IPS-20b (cell line): ENCODE measurements at regions not wholly inside any gene's neighbourhood (a gene's known extent, or its start where the extent isn't known, plus 50 kb on each side); places are given as distances from the start of the nearest gene placed in this dataset.

Experiments
- H3K27ac ChIP-seq: one replicate; pipeline ENCODE4 v1.5.1; 2013; ENCODE audit warnings: low read length
- H3K27me3 ChIP-seq: 2 replicates; pipeline ENCODE4 v1.6.1; 2013; ENCODE audit warnings: mild to moderate bottlenecking, low read length, inconsistent platforms; ENCODE audit not compliant: insufficient read depth
- H3K36me3 ChIP-seq: 2 replicates; pipeline ENCODE4 v1.6.1; 2013; ENCODE audit warnings: low read depth, mild to moderate bottlenecking, inconsistent platforms, low read length, moderate library complexity; ENCODE audit not compliant: insufficient read depth
- H3K4me1 ChIP-seq: 2 replicates; pipeline ENCODE4 v1.6.1; 2013; ENCODE audit warnings: mild to moderate bottlenecking, control low read depth, inconsistent platforms, low read length, moderate library complexity; ENCODE audit not compliant: insufficient read depth
- H3K4me3 ChIP-seq: 2 replicates; pipeline ENCODE4 v1.5.1; 2013; ENCODE audit warnings: mild to moderate bottlenecking, low read length, inconsistent platforms
- H3K9ac ChIP-seq: 2 replicates; pipeline ENCODE4 v1.6.1; 2013; ENCODE audit warnings: low read depth, mild to moderate bottlenecking, inconsistent platforms, low read length, moderate library complexity
- H3K9me3 ChIP-seq: 2 replicates; pipeline ENCODE4 v1.6.1; 2013; ENCODE audit warnings: mild to moderate bottlenecking, low read depth, low read length, inconsistent platforms; ENCODE audit not compliant: insufficient read depth

DNA sequence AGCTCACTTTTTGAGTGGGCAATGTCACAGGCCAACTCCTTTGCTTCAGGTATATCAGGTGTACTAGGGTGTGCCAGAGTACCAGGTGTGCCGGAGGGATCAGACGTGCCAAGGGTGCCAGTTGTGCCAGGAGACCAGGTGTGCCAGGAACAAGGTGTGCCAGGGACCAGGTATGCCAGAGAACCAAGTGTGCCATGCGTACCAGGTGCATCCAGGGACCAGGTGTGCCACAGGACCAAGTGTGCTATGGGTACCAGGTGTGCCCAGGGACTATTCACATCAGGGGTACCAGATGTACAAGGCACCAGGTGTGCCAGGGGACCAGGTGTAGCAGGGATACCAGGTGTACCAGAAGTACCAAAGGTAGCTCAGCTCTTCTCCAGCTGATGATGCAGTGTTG is 174.7 kb upstream of the S1PR3 start:
- Histone ChIP-seq H3K9ac (no peak overlapping the region), H3K27me3 (no peaks in the 10 kb centered on the region), H3K4me1 (peaks cover 14% of the 10 kb centered on the region; the same call in 1 of the 2 replicates), H3K36me3 (no peaks in the 10 kb centered on the region), H3K27ac (no peak overlapping the region), H3K4me3 (no peak overlapping the region), H3K9me3 (no peaks in the 10 kb centered on the region)

DNA sequence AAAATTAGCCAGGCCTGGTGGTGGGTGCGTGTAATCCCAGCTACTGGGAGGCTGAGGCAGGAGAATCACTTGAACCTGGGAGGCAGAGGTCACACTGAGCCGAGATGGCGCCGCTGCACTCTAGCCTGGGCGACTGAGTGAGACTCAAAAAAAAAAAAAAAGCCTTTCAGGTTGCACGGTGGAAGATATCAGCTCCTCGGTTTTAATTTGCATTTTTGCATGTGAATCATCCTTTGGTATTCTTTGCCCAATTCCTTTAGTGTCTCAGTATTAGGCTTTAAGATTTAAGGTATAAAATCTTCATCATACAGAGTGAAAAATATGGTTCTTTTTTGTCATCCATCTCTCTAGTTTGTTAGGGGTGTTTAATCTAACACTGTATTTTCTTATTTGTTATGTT is 173.6 kb upstream of the S1PR3 start:
- no peaks in the 10 kb centered on the region for H3K9me3 ChIP-seq
- H3K27me3 ChIP-seq, result no peaks in the 10 kb centered on the region
- H3K9ac ChIP-seq, result no peak overlapping the region
- no peak overlapping the region for H3K27ac ChIP-seq
- peaks cover 14% of the 10 kb centered on the region; the same call in 1 of the 2 replicates for H3K4me1 ChIP-seq
- no peak overlapping the region for H3K4me3 ChIP-seq
- no peaks in the 10 kb centered on the region for H3K36me3 ChIP-seq

DNA sequence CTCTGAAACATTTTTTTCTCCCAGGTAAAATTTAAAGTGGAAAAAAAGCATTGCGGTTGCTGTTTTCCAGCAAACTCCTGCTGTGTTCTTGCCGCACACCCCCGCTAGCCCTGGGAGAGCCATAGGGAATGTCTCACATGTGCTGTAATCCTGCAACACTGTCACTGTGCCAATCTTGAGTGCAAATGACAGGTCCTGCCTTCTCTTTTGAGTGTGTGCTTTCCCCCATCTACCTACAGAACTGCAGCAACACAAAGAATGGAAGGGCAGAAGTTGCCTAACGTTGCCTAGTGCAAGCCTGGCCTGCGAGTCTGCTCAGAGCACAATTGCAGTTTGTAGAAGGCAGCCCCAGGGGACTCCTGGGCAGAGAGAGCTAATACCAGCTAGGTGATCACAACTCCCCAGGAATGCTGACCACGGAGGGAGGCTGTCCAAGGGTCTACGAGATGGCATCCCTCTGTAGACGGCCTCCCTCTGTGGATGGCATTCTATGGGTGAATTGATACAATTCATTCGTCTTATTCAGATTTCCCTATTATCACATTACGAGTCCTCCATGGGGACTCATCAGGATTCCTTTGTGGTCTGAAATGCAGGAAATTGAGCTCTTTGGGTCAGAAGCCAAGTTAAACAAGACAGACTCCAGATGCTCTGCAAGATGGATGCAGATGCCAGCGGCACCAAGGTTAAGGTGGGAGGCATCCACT is 172.6 kb upstream of the S1PR3 start:
- no peak overlapping the region for H3K27ac ChIP-seq
- H3K27me3 ChIP-seq, result no peaks in the 10 kb centered on the region
- H3K4me3 ChIP-seq, result peak overlapping the region; percentile 12; the same call in 1 of the 2 replicates
- no peaks in the 10 kb centered on the region for H3K36me3 ChIP-seq
- no peaks in the 10 kb centered on the region for H3K9me3 ChIP-seq
- peaks cover 14% of the 10 kb centered on the region; the same call in 1 of the 2 replicates for H3K4me1 ChIP-seq
- no peak overlapping the region for H3K9ac ChIP-seq

DNA sequence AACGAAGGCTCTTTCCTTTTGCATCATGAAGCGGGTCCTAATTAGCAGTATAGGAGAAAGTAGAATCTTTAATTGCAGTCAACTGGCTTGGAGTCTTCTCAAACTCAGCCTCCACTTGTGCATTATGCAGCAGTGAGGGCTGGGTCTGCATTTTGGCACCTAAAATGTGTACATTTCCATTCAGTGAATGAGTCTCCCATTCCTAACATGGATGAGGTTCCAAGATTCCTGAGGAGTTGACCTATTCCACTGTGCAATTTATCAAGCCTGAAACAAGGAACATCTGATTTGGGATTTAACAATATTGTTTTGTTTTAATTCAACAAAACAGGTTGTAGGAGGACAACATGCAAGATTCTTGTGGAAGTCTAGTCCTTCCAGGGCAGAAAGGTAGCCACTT is 171.8 kb upstream of the S1PR3 start:
- Histone ChIP-seq H3K27me3 (no peaks in the 10 kb centered on the region), H3K4me3 (no peak overlapping the region)

DNA sequence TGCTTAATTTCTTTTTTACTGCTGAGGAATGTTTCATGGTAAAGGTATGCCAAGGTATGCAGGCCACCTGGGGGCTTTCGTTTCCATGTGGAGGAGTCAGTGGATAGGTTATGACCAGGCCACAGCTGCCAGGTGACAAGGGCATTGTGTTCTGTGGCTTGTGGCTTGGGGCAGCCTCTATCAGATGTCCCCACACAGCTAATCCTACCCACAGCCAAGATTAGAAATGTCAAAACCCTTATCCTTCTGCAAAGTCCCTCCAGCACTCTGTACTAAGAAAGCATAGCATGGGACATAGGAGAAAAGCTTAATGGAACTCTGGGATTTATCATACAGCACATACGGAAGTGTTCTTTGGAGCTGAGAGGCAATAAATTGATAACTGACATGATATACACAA is 171.2 kb upstream of the S1PR3 start:
- no peak overlapping the region for H3K27ac ChIP-seq
- H3K36me3 ChIP-seq, result no peaks in the 10 kb centered on the region
- H3K4me1 ChIP-seq, result peaks cover 14% of the 10 kb centered on the region; the same call in 1 of the 2 replicates
- no peaks in the 10 kb centered on the region for H3K9me3 ChIP-seq
- no peak overlapping the region for H3K4me3 ChIP-seq
- H3K9ac ChIP-seq, result no peak overlapping the region
- no peaks in the 10 kb centered on the region for H3K27me3 ChIP-seq

More for the DNA sequence above, 171.8 kb upstream of the S1PR3 start:
- Histone ChIP-seq H3K36me3 (no peaks in the 10 kb centered on the region), H3K27ac (no peak overlapping the region), H3K9ac (no peak overlapping the region), H3K4me1 (peaks cover 14% of the 10 kb centered on the region; the same call in 1 of the 2 replicates), H3K9me3 (no peaks in the 10 kb centered on the region)

DNA sequence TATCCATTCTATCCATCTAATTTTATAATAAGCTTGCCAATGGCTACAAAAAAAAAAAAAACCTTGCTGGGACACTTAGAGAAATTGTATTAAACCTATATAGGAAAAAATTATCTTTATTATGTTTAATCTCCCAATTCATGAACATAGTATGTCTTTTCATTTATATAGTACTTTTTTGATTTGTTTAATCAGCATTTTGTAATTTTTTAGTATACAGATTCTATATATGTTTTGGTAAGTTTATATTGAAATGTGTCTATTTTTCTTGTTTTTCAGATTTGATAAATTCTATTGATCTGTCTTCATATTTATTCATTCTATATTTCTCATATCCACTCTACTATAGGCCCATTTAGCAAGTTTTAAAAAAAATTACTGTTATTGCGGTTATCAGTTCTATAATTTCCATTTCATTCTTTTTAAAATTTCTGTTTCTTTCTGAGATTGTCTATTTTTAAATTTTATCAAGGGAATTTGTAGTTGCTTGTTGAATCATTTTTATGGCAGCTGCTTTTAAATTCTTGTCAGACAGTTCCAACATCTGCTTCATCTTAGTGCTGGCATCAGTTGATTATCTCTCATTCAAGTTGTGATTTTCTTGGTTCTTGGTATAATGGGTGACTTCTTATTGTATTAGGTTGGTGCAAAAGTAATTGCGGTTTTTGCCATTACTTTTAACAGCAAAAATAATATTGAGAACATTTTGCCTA is 170.1 kb upstream of the S1PR3 start:
- no peak overlapping the region for H3K9ac ChIP-seq
- H3K36me3 ChIP-seq, result no peaks in the 10 kb centered on the region
- no peaks in the 10 kb centered on the region for H3K27me3 ChIP-seq
- H3K4me3 ChIP-seq, result no peak overlapping the region
- H3K9me3 ChIP-seq, result no peaks in the 10 kb centered on the region
- no peak overlapping the region for H3K27ac ChIP-seq
- peaks cover 14% of the 10 kb centered on the region; the same call in 1 of the 2 replicates for H3K4me1 ChIP-seq

DNA sequence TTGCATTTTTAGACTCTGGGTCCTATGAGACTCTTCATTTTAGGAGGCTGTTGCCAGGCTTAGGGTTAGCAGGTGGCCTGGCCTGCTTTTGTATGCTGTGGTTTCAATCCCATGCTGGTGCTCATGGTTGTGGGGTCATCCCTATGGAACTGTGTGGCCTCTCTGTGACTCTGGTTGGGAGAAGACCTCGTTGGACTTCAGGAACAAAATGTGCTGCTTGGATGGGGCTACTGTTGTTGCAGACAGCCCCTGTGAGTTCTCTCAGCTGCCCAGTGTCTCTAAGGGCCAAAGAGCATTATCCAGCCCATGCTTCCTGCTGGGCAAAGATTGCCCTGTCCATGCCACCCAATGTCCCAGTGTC is 169.5 kb upstream of the S1PR3 start:
- Histone ChIP-seq H3K27ac (no peak overlapping the region), H3K4me1 (peaks cover 14% of the 10 kb centered on the region; the same call in 1 of the 2 replicates), H3K36me3 (no peaks in the 10 kb centered on the region), H3K27me3 (no peaks in the 10 kb centered on the region), H3K9ac (no peak overlapping the region), H3K4me3 (no peak overlapping the region), H3K9me3 (no peaks in the 10 kb centered on the region)

DNA sequence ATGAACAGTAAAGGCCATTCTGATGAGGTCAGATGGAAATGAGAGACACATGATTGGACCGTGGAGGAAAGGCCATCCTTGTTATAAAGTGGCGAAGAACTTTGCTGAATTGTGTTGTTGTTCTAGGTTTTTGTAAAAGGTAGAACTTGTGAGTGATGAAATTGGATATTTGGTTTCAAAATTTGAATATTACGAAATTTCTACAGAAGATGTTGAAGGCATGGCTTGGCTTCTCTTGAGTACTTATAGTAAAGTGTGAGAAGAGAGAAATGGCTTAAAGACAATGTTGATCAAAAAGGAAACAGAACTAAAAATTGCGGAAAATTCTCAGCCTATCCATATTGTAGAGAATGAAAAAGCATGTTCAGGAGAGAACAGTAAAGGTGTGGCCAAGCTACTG is 166.6 kb upstream of the S1PR3 start:
- no peaks in the 10 kb centered on the region for H3K36me3 ChIP-seq
- no peak overlapping the region for H3K9ac ChIP-seq
- H3K4me3 ChIP-seq, result no peak overlapping the region
- no peaks in the 10 kb centered on the region for H3K9me3 ChIP-seq
- H3K27me3 ChIP-seq, result no peaks in the 10 kb centered on the region
- H3K4me1 ChIP-seq, result 0 out of 2 replicates have a peak, but pooled peaks cover 2% of the 10 kb centered on the region
- no peak overlapping the region for H3K27ac ChIP-seq

DNA sequence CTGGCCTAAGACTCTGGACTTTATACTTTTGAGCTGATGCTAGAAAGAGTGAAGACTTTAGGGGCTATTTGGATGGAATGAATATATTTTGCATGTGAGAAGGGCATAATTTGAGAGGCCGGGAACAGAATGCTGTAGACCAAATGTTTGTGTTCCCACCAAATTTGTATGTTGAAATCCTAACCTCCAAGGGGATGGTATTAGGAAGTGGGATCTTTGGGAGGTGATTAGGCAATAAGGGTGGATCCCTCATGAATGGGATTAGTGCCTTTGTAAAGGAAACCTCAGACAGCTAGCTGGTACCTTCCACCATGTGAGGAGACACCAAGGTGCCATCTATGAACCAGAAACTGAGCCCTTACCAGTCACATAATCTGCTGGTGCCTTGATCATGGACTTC is 165.1 kb upstream of the S1PR3 start:
- H3K4me3 ChIP-seq, result no peak overlapping the region
- no peaks in the 10 kb centered on the region for H3K27me3 ChIP-seq
- no peak overlapping the region for H3K9ac ChIP-seq
- H3K27ac ChIP-seq, result no peak overlapping the region
- H3K36me3 ChIP-seq, result no peaks in the 10 kb centered on the region
- H3K4me1 ChIP-seq, result no peaks in the 10 kb centered on the region
- H3K9me3 ChIP-seq, result no peaks in the 10 kb centered on the region

DNA sequence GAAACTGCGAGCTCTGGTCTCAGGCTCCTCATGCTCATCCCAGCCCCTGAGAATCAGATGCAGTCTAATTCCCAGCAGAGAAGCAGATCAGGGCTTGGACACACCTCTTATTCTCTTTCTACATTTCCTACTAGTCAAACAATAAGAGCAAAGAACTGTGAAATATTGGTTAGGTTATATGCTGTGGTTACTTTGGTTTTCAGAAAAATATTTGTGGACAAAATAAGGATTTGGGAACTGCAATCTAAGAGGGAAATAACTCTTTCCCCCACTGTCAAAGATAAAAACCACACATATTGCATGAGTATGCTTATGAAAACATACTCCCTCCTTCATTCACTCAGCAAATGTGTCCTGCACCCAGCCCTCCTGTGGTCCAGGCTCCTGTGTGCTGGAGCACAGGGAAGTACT is 164.5 kb upstream of the S1PR3 start:
- Histone ChIP-seq H3K4me3 (no peak overlapping the region), H3K9ac (no peak overlapping the region), H3K27ac (no peak overlapping the region), H3K27me3 (no peaks in the 10 kb centered on the region), H3K9me3 (no peaks in the 10 kb centered on the region), H3K36me3 (no peaks in the 10 kb centered on the region), H3K4me1 (no peaks in the 10 kb centered on the region; the same call in 1 of the 2 replicates)

DNA sequence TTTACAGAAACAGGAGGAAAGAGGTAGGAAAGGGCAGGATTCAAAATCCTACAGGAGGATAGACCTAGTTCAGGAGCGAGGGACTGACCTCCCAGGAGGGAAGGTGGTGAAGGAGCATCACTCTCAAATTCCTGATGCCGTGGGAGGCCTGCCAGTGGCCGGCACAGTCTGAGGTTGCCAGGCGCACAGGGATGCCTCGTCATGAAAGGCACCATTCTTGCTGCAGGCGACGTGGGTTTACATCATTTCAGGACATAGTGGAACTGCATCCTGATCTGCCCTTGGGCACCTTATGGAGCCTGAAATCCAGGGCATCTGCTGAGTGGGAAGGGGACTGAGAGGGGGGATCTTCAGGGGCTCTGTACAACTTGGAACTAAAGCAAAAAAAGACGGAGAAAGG is 163.2 kb upstream of the S1PR3 start:
- Histone ChIP-seq H3K4me3 (no peak overlapping the region), H3K9ac (no peak overlapping the region), H3K4me1 (no peaks in the 10 kb centered on the region; the same call in 1 of the 2 replicates), H3K9me3 (no peaks in the 10 kb centered on the region), H3K27me3 (no peaks in the 10 kb centered on the region), H3K36me3 (no peaks in the 10 kb centered on the region), H3K27ac (no peak overlapping the region)

DNA sequence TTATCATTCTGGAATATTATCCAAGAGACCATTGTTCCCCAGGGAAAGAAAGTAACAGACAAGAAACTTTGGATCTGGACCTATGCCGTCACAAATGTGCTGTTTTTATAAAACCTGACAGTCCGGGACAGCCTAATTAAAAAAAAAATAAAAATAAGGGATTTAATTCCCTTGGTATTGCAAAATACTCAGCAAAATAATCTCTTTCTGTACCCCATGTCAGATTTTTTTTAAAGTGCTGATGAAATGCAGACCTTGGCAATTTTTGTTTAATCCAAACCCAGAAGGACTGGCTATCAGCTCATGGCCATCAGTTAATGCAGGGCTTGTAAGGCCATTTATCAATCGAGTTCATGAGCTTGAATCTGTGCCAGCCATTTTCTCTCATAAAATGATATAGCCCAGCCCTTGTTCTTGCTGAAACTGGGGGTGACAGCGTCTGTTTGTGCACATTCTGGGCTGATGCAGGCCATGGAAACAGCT is 162.7 kb upstream of the S1PR3 start:
- H3K27ac ChIP-seq, result no peak overlapping the region
- H3K9me3 ChIP-seq, result no peaks in the 10 kb centered on the region

More for the DNA sequence above, 162.7 kb upstream of the S1PR3 start:
- H3K27me3 ChIP-seq, result no peaks in the 10 kb centered on the region
- no peak overlapping the region for H3K9ac ChIP-seq
- no peaks in the 10 kb centered on the region for H3K36me3 ChIP-seq
- H3K4me1 ChIP-seq, result no peaks in the 10 kb centered on the region; the same call in 1 of the 2 replicates
- H3K4me3 ChIP-seq, result no peak overlapping the region
